Epithelial cell of esophagus (primary cell): ENCODE measurements at regions not wholly inside any gene's neighbourhood (a gene's known extent, or its start where the extent isn't known, plus 50 kb on each side); places are given as distances from the start of the nearest gene placed in this dataset.

ENCODE experiments used
- DNase-seq: peaks from one replicate; pipeline ENCODE4 v3.0.0; 2010; ENCODE audit warnings: low read depth
- H3K4me3 ChIP-seq: 2 replicates; pipeline ENCODE4 v1.5.1; 2011; ENCODE audit warnings: mild to moderate bottlenecking, low read length, control low read depth
- CTCF ChIP-seq: IDR thresholded peaks from 2 replicates; pipeline ENCODE4 v1.5.1; 2011; ENCODE audit warnings: low read depth, mild to moderate bottlenecking, low read length, control low read depth, inconsistent platforms; ENCODE audit not compliant: insufficient read depth; ENCODE audit errors: missing control alignments

- DNase-seq = no peak
Measured at GRCh38 chr2:139605668-139606067, 825.5 kb upstream of the NXPH2 start.

DNA sequence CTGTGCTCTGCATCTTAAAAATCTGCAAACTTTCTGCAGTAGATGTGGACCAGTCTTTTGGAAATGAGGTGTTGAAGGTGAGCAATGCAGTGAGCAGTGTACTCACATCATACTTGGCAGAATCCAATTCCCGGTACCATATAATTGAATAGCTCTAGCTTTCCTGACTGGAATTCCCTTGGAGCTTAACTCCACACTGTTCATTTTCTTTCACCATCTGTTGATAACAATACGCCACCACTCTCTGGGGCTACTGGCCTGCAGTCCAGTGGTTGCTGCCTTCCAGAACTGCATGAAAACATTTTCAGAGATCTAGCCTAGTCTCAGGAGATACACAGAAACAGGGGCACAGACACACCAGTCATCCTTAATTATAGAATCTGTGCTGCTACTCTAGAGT is 820.0 kb upstream of the NXPH2 start:
- no peak for TF ChIP-seq CTCF
- H3K4me3 ChIP-seq = no peak overlapping the region
- DNase-seq = no peak

More at GRCh38 chr2:139605668-139606067, 825.5 kb upstream of the NXPH2 start:
- H3K4me3 ChIP-seq = no peak overlapping the region
- TF ChIP-seq CTCF = no peak

DNA sequence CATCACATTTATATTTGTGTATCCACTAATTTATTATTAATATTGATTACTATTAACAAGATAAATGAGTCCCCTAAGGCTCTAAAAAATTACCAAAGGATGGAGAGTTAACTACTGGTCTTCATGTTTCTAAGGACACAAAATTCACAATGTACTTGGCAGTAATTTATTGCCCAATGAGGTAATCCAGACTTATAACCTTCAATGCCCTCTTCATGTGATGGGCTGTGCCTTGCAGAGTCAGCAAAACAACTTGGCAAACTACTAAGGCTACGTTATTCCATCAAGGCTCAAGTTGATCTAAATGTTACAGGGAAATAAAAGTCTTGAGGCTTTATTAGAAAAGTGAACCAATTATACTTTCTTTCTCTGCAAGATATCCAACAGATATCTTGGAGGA is 804.9 kb upstream of the NXPH2 start:
- TF ChIP-seq CTCF = no peak
- DNase-seq = no peak
- no peak overlapping the region for H3K4me3 ChIP-seq

DNA sequence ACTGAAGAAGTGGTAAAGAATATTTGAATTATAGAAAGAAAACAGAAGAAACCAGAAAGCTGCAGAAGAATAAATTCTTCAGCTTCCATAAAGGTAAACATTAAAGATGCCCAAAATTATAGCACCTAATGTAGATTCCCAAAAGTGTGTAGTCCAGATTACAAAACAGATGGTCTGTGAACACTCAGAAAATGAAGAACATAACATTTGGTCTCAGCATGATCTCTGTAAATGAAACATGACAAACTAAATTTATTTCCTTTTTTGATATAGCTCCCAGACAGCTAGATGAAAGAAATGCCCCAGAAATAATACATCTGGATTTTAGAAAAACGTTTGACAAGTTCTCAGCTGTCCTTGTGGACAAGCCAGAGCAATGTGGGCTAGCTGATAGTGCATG is 794.2 kb upstream of the NXPH2 start:
- no peak overlapping the region for H3K4me3 ChIP-seq
- no peak for DNase-seq
- TF ChIP-seq CTCF = no peak

DNA sequence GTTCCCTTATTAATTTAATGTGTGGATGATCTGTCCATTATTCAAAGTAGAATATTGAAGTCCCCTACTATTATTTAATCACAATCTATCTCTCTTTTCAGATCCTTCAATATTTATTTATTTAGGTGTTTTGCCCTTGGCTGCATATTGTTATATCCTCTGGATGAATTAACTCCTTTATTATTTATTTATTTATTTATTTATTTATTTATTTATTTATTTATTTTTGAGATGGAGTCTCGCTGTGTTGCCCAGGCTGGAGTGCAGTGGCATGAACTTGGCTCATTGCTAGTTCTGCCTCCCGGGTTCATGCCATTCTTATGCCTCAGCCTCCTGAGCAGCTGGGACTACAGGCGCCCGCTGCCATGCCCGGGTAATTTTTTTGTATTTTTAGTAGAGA is 776.6 kb upstream of the NXPH2 start:
- TF ChIP-seq CTCF = no peak
- H3K4me3 ChIP-seq = no peak overlapping the region
- DNase-seq = no peak

DNA sequence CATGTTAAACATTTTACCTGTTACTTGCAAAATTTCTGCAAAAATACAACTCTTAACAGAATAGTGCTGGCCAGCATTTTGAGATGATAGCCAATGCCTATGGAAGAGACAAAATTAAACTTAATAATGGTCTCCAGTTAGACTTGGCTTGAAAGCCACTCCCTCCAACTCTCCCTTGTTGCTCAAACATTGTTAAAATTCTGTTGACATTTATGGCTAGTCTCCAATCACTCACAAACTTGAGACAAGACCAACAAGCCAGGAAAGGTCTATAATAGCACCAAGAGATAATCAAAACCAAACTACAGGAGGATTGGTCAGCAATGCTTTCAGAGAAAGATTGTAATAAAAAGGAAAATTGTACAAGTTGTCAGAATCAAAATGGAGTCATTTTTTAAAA is 770.7 kb upstream of the NXPH2 start:
- DNase-seq = no peak
- TF ChIP-seq CTCF = no peak
- H3K4me3 ChIP-seq = no peak overlapping the region

DNA sequence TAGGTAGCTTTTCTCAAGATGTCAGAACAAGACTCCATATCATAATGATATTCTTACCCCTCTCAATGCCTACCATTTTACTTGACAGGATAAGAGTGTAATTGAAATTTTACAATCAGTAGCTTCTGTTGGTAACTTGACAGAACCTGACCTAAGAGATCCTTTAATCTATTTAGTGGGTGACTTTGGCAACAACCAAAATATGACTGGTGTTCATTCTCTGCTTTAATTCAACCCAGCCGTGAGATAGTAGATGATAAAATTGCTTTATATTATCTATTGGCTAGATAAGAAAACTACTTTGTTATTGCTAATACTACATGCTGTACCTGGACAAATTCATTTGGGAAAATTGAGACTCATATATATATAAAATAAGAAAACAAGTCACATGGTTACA is 770.2 kb upstream of the NXPH2 start:
- no peak for DNase-seq
- no peak overlapping the region for H3K4me3 ChIP-seq
- no peak for TF ChIP-seq CTCF
